ENCODE measurements at regions not wholly inside any gene's neighbourhood (a gene's known extent, or its start where the extent isn't known, plus 50 kb on each side); places are given as distances from the start of the nearest gene placed in this dataset.
A peak's percentile ranks its signal among the peaks of the same experiment; 100 is the strongest.

GRCh38 chr1:82227306-82228095 lies 426.8 kb downstream of the ADGRL2 start:
- DNase-seq (ENCODE audit: low read depth), result peak; percentile 48
- H3K4me3 ChIP-seq (ENCODE audit: low read depth, low read length), result no peak overlapping the region
- TF ChIP-seq CTCF (conservative IDR thresholded peaks at IDR 0.05; ENCODE audit: low read depth, low read length), result no peak

GRCh38 chr1:82226186-82226505 lies 425.4 kb downstream of the ADGRL2 start:
- TF ChIP-seq CTCF (conservative IDR thresholded peaks at IDR 0.05; ENCODE audit: low read depth, low read length), result no peak

GRCh38 chr1:82225421-82226185 lies 424.9 kb downstream of the ADGRL2 start:
- TF ChIP-seq CTCF (conservative IDR thresholded peaks at IDR 0.05; ENCODE audit: low read depth, low read length), result no peak
- DNase-seq (ENCODE audit: low read depth), result peak; percentile 56
- no peak overlapping the region for H3K4me3 ChIP-seq (ENCODE audit: low read depth, low read length)

More at GRCh38 chr1:82226186-82226505, 425.4 kb downstream of the ADGRL2 start:
- no peak overlapping the region for H3K4me3 ChIP-seq (ENCODE audit: low read depth, low read length)
- DNase-seq (ENCODE audit: low read depth), result peak; percentile 10

- TF ChIP-seq CTCF (conservative IDR thresholded peaks at IDR 0.05; ENCODE audit: low read depth, low read length), result no peak
- H3K4me3 ChIP-seq (ENCODE audit: low read depth, low read length), result no peak overlapping the region
- no peak for DNase-seq (ENCODE audit: low read depth)
Measured at GRCh38 chr1:82223091-82223490, 422.4 kb downstream of the ADGRL2 start.

GRCh38 chr1:82221721-82222120 lies 421.0 kb downstream of the ADGRL2 start:
- TF ChIP-seq CTCF (conservative IDR thresholded peaks at IDR 0.05; ENCODE audit: low read depth, low read length), result no peak
- H3K4me3 ChIP-seq (ENCODE audit: low read depth, low read length), result no peak overlapping the region
- no peak for DNase-seq (ENCODE audit: low read depth)

GRCh38 chr1:82220754-82221153 lies 420.0 kb downstream of the ADGRL2 start:
- no peak for DNase-seq (ENCODE audit: low read depth)

More at GRCh38 chr1:82220754-82221153, 420.0 kb downstream of the ADGRL2 start:
- H3K4me3 ChIP-seq (ENCODE audit: low read depth, low read length), result no peak overlapping the region
- no peak for TF ChIP-seq CTCF (conservative IDR thresholded peaks at IDR 0.05; ENCODE audit: low read depth, low read length)
